GM12865 (cell line): ENCODE measurements at regions not wholly inside any gene's neighbourhood (a gene's known extent, or its start where the extent isn't known, plus 50 kb on each side); places are given as distances from the start of the nearest gene placed in this dataset.

Source experiments
- DNase-seq: peaks from one replicate; pipeline ENCODE4 v3.0.0; 2010; ENCODE audit warnings: low read depth
- H3K4me3 ChIP-seq: 2 replicates; pipeline ENCODE4 v1.5.1; 2011; ENCODE audit warnings: mild to moderate bottlenecking, low read depth, low read length, control low read depth
- CTCF ChIP-seq: IDR thresholded peaks from 2 replicates; pipeline ENCODE4 v1.5.1; 2011; ENCODE audit warnings: low read length, control low read depth, low read depth, inconsistent platforms; ENCODE audit not compliant: insufficient read depth; ENCODE audit errors: missing control alignments

- H3K4me3 ChIP-seq = no peak overlapping the region
- no peak for DNase-seq
- no peak for TF ChIP-seq CTCF
Observed at GRCh38 chr22:34010259-34010658, 90.0 kb upstream of the LARGE1 start.

- TF ChIP-seq CTCF = no peak
- DNase-seq = no peak
- no peak overlapping the region for H3K4me3 ChIP-seq
Observed at GRCh38 chr22:34015642-34016041, 95.4 kb upstream of the LARGE1 start.

GRCh38 chr22:34017205-34017604, 96.9 kb upstream of the LARGE1 start:
- TF ChIP-seq CTCF = no peak
- DNase-seq = no peak
- no peak overlapping the region for H3K4me3 ChIP-seq

GRCh38 chr22:34019190-34019845, 99.0 kb upstream of the LARGE1 start:
- no peak overlapping the region for H3K4me3 ChIP-seq
- DNase-seq = peak; percentile 0
- no peak for TF ChIP-seq CTCF

GRCh38 chr22:34035209-34035608, 114.9 kb upstream of the LARGE1 start:
- TF ChIP-seq CTCF = no peak
- H3K4me3 ChIP-seq = no peak overlapping the region
- no peak for DNase-seq

- H3K4me3 ChIP-seq = no peak overlapping the region
- peak; percentile 3 for DNase-seq
- TF ChIP-seq CTCF = no peak
Observed at GRCh38 chr22:34036931-34037330, 116.7 kb upstream of the LARGE1 start.
